WI38 (cell line): ENCODE measurements at regions not wholly inside any gene's neighbourhood (a gene's known extent, or its start where the extent isn't known, plus 50 kb on each side); places are given as distances from the start of the nearest gene placed in this dataset.
"Not testable (repeated sequence)": the region's sequence is repeated elsewhere in the genome, so short reads cannot be mapped to it uniquely, and the experiment has no call there.

ENCODE experiments used
- H3K4me3 ChIP-seq: 2 replicates; pipeline ENCODE4 v1.5.1; 2011; ENCODE audit warnings: low read depth, mild to moderate bottlenecking, control low read depth, low read length
- TF ChIP-seq, protein P1 (sequence below): IDR thresholded peaks from 2 replicates; pipeline ENCODE4 v1.5.1; 2012; ENCODE audit warnings: low read depth, mild to moderate bottlenecking, control low read depth, low read length

DNA sequence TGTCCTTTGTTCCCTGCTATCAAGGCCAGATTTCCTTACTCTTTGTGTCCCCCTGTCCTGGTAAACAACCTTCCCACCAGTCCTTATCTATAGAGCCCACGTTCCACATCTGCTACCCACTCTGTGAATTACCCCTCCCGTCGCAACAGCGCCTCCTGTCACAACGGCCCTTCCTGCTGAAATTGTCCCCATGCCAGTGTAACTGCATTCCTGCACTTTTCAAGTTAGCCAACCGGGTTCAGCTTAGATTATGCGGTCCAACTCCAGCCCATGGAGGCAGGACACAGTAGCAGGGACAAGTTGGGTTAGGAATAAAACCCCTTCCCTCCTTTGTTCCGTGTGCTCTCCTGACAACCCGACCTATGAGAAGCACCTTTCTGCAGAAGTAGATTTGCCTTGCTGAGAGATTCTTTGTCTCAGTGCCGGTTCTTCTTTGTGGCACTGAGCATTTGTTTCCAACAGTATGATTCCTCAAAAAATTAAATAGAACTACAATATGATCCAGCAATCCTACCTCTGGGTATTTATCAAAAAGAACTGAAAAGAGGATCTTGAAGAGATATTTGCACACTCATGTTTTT lies 180.3 kb downstream of the PTBP2 start:
- H3K4me3 ChIP-seq, result no peak overlapping the region
- TF ChIP-seq, protein P1, sequence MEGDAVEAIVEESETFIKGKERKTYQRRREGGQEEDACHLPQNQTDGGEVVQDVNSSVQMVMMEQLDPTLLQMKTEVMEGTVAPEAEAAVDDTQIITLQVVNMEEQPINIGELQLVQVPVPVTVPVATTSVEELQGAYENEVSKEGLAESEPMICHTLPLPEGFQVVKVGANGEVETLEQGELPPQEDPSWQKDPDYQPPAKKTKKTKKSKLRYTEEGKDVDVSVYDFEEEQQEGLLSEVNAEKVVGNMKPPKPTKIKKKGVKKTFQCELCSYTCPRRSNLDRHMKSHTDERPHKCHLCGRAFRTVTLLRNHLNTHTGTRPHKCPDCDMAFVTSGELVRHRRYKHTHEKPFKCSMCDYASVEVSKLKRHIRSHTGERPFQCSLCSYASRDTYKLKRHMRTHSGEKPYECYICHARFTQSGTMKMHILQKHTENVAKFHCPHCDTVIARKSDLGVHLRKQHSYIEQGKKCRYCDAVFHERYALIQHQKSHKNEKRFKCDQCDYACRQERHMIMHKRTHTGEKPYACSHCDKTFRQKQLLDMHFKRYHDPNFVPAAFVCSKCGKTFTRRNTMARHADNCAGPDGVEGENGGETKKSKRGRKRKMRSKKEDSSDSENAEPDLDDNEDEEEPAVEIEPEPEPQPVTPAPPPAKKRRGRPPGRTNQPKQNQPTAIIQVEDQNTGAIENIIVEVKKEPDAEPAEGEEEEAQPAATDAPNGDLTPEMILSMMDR, result no peak

DNA sequence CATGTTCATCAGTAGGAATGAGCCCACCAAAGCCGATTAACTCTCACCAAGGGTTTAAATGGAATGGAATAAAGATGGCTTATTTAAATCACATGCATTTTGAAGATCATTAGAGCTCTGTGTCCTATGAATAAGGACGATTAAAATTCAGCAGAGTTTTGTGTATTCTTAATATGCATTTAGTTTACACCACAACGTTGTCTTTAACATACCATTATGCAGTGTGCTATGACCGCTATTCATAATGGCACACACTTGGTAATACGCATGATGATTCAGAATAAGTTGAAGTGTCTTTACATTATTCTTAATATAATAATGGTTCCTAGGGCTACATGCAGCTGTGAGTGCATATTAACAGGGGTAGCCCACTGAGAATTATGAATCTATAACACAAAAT lies 190.7 kb downstream of the PTBP2 start:
- no peak overlapping the region for H3K4me3 ChIP-seq
- TF ChIP-seq, protein P1, result no peak

GRCh38 chr1:96915701-96916100 lies 194.1 kb downstream of the PTBP2 start:
- not testable (repeated sequence) for H3K4me3 ChIP-seq

GRCh38 chr1:96918406-96918805 lies 196.8 kb downstream of the PTBP2 start:
- TF ChIP-seq, protein P1, result no peak
- H3K4me3 ChIP-seq, result no peak overlapping the region

GRCh38 chr1:96922181-96922580 lies 200.6 kb downstream of the PTBP2 start:
- H3K4me3 ChIP-seq, result no peak overlapping the region

DNA sequence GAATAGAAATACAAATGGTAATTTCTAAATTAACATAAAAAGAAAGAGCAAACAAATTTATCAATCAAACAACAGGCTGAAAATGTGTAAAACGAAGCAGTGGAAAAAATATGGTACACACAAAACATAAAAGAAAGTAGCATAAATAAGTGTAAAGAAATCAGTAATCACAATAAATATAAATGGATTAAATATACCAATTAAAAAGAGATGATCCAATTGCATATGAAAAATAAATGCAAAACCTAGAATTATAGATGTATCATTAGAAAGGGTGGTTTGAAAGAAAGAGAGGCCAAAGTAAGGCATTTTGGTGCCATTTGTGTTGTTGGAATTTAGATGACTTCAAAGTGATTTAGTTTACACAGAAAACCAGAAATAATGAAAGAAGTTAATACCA lies 202.2 kb downstream of the PTBP2 start:
- H3K4me3 ChIP-seq, result no peak overlapping the region
- TF ChIP-seq, protein P1, result no peak

More at GRCh38 chr1:96922181-96922580, 200.6 kb downstream of the PTBP2 start:
- TF ChIP-seq, protein P1, result no peak

DNA sequence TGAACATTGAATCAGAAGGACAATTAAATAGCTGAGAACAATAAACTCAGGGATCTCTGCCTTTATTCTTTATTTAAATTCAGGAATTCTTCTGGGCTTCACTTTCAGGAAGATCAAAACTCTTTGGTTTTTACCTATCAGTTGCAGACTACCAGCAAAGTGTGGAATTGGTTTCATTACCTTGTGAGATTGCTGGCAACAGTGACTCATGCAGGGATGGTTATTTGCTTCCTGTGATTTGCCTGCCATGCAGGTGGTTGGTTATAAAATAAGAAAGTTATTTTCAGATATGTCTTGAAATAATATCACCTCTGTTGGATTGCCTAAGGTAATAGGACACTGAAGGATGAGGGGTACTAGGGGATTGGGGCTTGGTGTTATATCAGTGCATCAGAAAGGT lies 204.6 kb downstream of the PTBP2 start:
- TF ChIP-seq, protein P1, result no peak
- H3K4me3 ChIP-seq, result no peak overlapping the region

GRCh38 chr1:96927125-96927524 lies 205.5 kb downstream of the PTBP2 start:
- TF ChIP-seq, protein P1, result no peak
- H3K4me3 ChIP-seq, result no peak overlapping the region
